ENCODE measurements at regions not wholly inside any gene's neighbourhood (a gene's known extent, or its start where the extent isn't known, plus 50 kb on each side); places are given as distances from the start of the nearest gene placed in this dataset.

DNA sequence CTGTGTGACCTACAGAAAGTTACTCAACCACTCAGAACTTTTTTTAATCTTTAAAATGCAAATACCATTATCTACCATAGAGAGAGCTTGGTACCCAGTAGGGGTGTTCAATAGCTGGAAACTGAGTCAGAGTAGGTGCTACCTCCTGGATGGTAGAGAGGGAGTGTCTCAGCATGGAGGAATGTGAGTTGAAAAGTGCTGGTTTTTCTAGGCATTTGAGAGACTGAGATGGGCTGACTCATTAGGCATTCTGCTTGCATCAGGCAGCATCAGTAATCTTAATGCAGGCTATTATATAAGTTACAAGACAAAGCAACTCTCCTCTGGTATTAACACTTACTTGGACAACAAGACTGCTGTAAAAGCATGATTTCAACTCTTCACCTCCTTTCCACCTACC lies 70.9 kb upstream of the ARHGEF9 start:
- H3K27ac ChIP-seq = no peak overlapping the region
- ChIA-PET CTCF (no interaction called here), POLR2A (ENCODE audit: low non-redundant PET) (no interaction called here)
- TF ChIP-seq, protein P1, sequence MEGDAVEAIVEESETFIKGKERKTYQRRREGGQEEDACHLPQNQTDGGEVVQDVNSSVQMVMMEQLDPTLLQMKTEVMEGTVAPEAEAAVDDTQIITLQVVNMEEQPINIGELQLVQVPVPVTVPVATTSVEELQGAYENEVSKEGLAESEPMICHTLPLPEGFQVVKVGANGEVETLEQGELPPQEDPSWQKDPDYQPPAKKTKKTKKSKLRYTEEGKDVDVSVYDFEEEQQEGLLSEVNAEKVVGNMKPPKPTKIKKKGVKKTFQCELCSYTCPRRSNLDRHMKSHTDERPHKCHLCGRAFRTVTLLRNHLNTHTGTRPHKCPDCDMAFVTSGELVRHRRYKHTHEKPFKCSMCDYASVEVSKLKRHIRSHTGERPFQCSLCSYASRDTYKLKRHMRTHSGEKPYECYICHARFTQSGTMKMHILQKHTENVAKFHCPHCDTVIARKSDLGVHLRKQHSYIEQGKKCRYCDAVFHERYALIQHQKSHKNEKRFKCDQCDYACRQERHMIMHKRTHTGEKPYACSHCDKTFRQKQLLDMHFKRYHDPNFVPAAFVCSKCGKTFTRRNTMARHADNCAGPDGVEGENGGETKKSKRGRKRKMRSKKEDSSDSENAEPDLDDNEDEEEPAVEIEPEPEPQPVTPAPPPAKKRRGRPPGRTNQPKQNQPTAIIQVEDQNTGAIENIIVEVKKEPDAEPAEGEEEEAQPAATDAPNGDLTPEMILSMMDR (conservative IDR thresholded peaks at IDR 0.05; ENCODE audit: low read depth) = no peak
- no peak for DNase-seq (ENCODE audit: low spot score)

- ChIA-PET CTCF (no interaction called here), POLR2A (ENCODE audit: low non-redundant PET) (no interaction called here)
- no peak for DNase-seq (ENCODE audit: low spot score)
These were observed 50.3 kb upstream of the ARHGEF9 start for GRCh38 chrX:63835361-63835760.

More at GRCh38 chrX:63835361-63835760, 50.3 kb upstream of the ARHGEF9 start:
- TF ChIP-seq, protein P1 (conservative IDR thresholded peaks at IDR 0.05; ENCODE audit: low read depth) = no peak
- no peak overlapping the region for H3K27ac ChIP-seq
